Panc1 (cell line): ENCODE measurements at regions not wholly inside any gene's neighbourhood (a gene's known extent, or its start where the extent isn't known, plus 50 kb on each side); places are given as distances from the start of the nearest gene placed in this dataset.

Experiments used
- POLR2AphosphoS5 ChIP-seq: IDR thresholded peaks from 2 replicates; pipeline ENCODE4 v1.6.1; 2012; ENCODE audit warnings: mild to moderate bottlenecking, low read depth, low read length, moderate library complexity
- TF ChIP-seq, protein P1 (sequence below): fragments of 450-650 bp; IDR thresholded peaks from 2 replicates; pipeline ENCODE4 v1.5.1; 2017; ENCODE audit warnings: mild to moderate bottlenecking

DNA sequence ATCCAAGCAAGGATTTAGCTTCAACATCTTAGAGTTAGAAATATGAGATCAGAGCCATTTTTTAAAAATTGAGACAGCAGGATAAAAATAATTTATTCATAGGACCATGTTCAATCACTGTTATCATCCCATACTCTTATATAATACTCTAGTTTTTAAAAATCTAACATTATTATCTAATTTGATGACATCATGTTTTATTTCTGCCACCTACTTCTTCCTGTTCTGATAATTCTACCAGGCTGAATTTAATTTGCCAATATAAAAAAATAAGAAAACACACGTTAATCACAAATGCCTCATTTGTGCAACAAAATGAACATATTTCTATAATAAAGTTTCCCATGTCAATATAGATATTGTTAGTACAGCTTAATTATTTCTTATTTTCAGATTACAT is 621.7 kb downstream of the KCNJ3 start:
- TF ChIP-seq POLR2AphosphoS5 = no peak
- TF ChIP-seq, protein P1, sequence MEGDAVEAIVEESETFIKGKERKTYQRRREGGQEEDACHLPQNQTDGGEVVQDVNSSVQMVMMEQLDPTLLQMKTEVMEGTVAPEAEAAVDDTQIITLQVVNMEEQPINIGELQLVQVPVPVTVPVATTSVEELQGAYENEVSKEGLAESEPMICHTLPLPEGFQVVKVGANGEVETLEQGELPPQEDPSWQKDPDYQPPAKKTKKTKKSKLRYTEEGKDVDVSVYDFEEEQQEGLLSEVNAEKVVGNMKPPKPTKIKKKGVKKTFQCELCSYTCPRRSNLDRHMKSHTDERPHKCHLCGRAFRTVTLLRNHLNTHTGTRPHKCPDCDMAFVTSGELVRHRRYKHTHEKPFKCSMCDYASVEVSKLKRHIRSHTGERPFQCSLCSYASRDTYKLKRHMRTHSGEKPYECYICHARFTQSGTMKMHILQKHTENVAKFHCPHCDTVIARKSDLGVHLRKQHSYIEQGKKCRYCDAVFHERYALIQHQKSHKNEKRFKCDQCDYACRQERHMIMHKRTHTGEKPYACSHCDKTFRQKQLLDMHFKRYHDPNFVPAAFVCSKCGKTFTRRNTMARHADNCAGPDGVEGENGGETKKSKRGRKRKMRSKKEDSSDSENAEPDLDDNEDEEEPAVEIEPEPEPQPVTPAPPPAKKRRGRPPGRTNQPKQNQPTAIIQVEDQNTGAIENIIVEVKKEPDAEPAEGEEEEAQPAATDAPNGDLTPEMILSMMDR = no peak
